ENCODE measurements at regions not wholly inside any gene's neighbourhood (a gene's known extent, or its start where the extent isn't known, plus 50 kb on each side); places are given as distances from the start of the nearest gene placed in this dataset.

GRCh38 chr12:125458552-125459268, 393.5 kb downstream of the AACS start:
- in situ Hi-C loops (cut with MboI; ENCODE audit: low sequenced_read_pairs in 4 of 4) = no loop called here
- intact Hi-C loops (cut with DNase I; ENCODE audit: low total_unique reads) = no loop called here

GRCh38 chr12:125461831-125462230, 396.6 kb downstream of the AACS start:
- intact Hi-C loops (cut with DNase I; ENCODE audit: low total_unique reads) = no loop called here
- H3K36me3 ChIP-seq = no peaks in the 10 kb centered on the region
- in situ Hi-C loops (cut with MboI; ENCODE audit: low sequenced_read_pairs in 4 of 4) = no loop called here
- no peaks in the 10 kb centered on the region for H3K9me3 ChIP-seq
- no peak for TF ChIP-seq POLR2A (IDR thresholded peaks at IDR 0.05)
- no peaks in the 10 kb centered on the region for H3K4me1 ChIP-seq
- no peak overlapping the region for H3K4me3 ChIP-seq
- DNase-seq (no peak), ATAC-seq (no peak)
- H3K27me3 ChIP-seq = no peaks in the 10 kb centered on the region
- no peak overlapping the region for H3K27ac ChIP-seq

More at GRCh38 chr12:125458552-125459268, 393.5 kb downstream of the AACS start:
- Histone ChIP-seq H3K9me3 (no peaks in the 10 kb centered on the region), H3K4me3 (no peak overlapping the region), H3K27ac (no peak overlapping the region), H3K27me3 (no peaks in the 10 kb centered on the region), H3K36me3 (no peaks in the 10 kb centered on the region), H3K4me1 (no peaks in the 10 kb centered on the region)
- no peak for DNase-seq
- no peak for ATAC-seq
- no peak for TF ChIP-seq CTCF (IDR thresholded peaks at IDR 0.05 in 4 of 5, conservative IDR thresholded peaks at IDR 0.05 in 1 of 5)
- no peak for TF ChIP-seq POLR2A (IDR thresholded peaks at IDR 0.05)

- intact Hi-C loops (cut with DNase I; ENCODE audit: low total_unique reads) = no loop called here
Observed at GRCh38 chr12:125463386-125463785, 398.2 kb downstream of the AACS start.

GRCh38 chr12:125467363-125467762, 402.1 kb downstream of the AACS start:
- H3K36me3 ChIP-seq = no peaks in the 10 kb centered on the region
- ATAC-seq (no peak), DNase-seq (no peak)
- no peaks in the 10 kb centered on the region for H3K4me1 ChIP-seq
- H3K9me3 ChIP-seq = no peaks in the 10 kb centered on the region
- intact Hi-C loops (cut with DNase I; ENCODE audit: low total_unique reads) (no loop called here), in situ Hi-C loops (cut with MboI; ENCODE audit: low sequenced_read_pairs in 4 of 4) (no loop called here)
- no peaks in the 10 kb centered on the region for H3K27me3 ChIP-seq
- TF ChIP-seq CTCF (IDR thresholded peaks at IDR 0.05 in 4 of 5, conservative IDR thresholded peaks at IDR 0.05 in 1 of 5) (no peak), POLR2A (IDR thresholded peaks at IDR 0.05) (no peak)
- no peak overlapping the region for H3K27ac ChIP-seq
- H3K4me3 ChIP-seq = no peak overlapping the region

More at GRCh38 chr12:125463386-125463785, 398.2 kb downstream of the AACS start:
- Histone ChIP-seq H3K4me1 (no peaks in the 10 kb centered on the region), H3K27me3 (no peaks in the 10 kb centered on the region), H3K9me3 (no peaks in the 10 kb centered on the region), H3K27ac (no peak overlapping the region), H3K4me3 (no peak overlapping the region), H3K36me3 (no peaks in the 10 kb centered on the region)
- TF ChIP-seq POLR2A (IDR thresholded peaks at IDR 0.05) (no peak), CTCF (IDR thresholded peaks at IDR 0.05 in 4 of 5, conservative IDR thresholded peaks at IDR 0.05 in 1 of 5) (no peak)
- ATAC-seq (no peak), DNase-seq (no peak)
- in situ Hi-C loops (cut with MboI; ENCODE audit: low sequenced_read_pairs in 4 of 4) = no loop called here

GRCh38 chr12:125469683-125470082, 404.4 kb downstream of the AACS start:
- TF ChIP-seq CTCF (IDR thresholded peaks at IDR 0.05 in 4 of 5, conservative IDR thresholded peaks at IDR 0.05 in 1 of 5) = no peak
- TF ChIP-seq POLR2A (IDR thresholded peaks at IDR 0.05) = no peak
- in situ Hi-C loops (cut with MboI; ENCODE audit: low sequenced_read_pairs in 4 of 4) = no loop called here
- intact Hi-C loops (cut with DNase I; ENCODE audit: low total_unique reads) = no loop called here
- no peak overlapping the region for H3K27ac ChIP-seq
- no peaks in the 10 kb centered on the region for H3K4me1 ChIP-seq
- DNase-seq = no peak
- no peaks in the 10 kb centered on the region for H3K36me3 ChIP-seq
- no peak overlapping the region for H3K4me3 ChIP-seq
- no peak for ATAC-seq
- H3K9me3 ChIP-seq = no peaks in the 10 kb centered on the region
- H3K27me3 ChIP-seq = no peaks in the 10 kb centered on the region

Measured in gastrocnemius medialis (tissue), 4 donors.